ENCODE measurements at regions not wholly inside any gene's neighbourhood (a gene's known extent, or its start where the extent isn't known, plus 50 kb on each side); places are given as distances from the start of the nearest gene placed in this dataset.
"Not testable (repeated sequence)": the region's sequence is repeated elsewhere in the genome, so short reads cannot be mapped to it uniquely, and the experiment has no call there.

- Histone ChIP-seq H3K9ac (ENCODE audit: low read depth, low read length) (no peak overlapping the region), H3K27me3 (ENCODE audit: insufficient read depth, low read length) (no peaks in the 10 kb centered on the region), H3K27ac (ENCODE audit: low read length) (no peak overlapping the region), H3K4me3 (ENCODE audit: low read length) (no peak overlapping the region), H3K4me1 (ENCODE audit: insufficient read depth, low read length) (no peaks in the 10 kb centered on the region), H3K36me3 (ENCODE audit: insufficient read depth, low read depth, low read length) (no peaks in the 10 kb centered on the region), H3K9me3 (ENCODE audit: insufficient read depth, low read depth, low read length) (peaks cover 15% of the 10 kb centered on the region)
These were observed 135.3 kb upstream of the NT5E start for GRCh38 chr6:85314586-85314985.

- Histone ChIP-seq H3K9ac (ENCODE audit: low read depth, low read length) (no peak overlapping the region), H3K4me3 (ENCODE audit: low read length) (no peak overlapping the region), H3K27me3 (ENCODE audit: insufficient read depth, low read length) (no peaks in the 10 kb centered on the region), H3K9me3 (ENCODE audit: insufficient read depth, low read depth, low read length) (no peaks in the 10 kb centered on the region), H3K27ac (ENCODE audit: low read length) (no peak overlapping the region), H3K4me1 (ENCODE audit: insufficient read depth, low read length) (no peaks in the 10 kb centered on the region), H3K36me3 (ENCODE audit: insufficient read depth, low read depth, low read length) (no peaks in the 10 kb centered on the region)
These were observed 149.3 kb upstream of the NT5E start for GRCh38 chr6:85300581-85300980.

GRCh38 chr6:85298553-85298952 is 151.3 kb upstream of the NT5E start:
- no peak overlapping the region for H3K27ac ChIP-seq (ENCODE audit: low read length)
- no peak overlapping the region for H3K9ac ChIP-seq (ENCODE audit: low read depth, low read length)
- H3K36me3 ChIP-seq (ENCODE audit: insufficient read depth, low read depth, low read length) = no peaks in the 10 kb centered on the region
- H3K27me3 ChIP-seq (ENCODE audit: insufficient read depth, low read length) = no peaks in the 10 kb centered on the region
- H3K4me1 ChIP-seq (ENCODE audit: insufficient read depth, low read length) = no peaks in the 10 kb centered on the region
- no peak overlapping the region for H3K4me3 ChIP-seq (ENCODE audit: low read length)
- no peaks in the 10 kb centered on the region for H3K9me3 ChIP-seq (ENCODE audit: insufficient read depth, low read depth, low read length)

- Histone ChIP-seq H3K36me3 (ENCODE audit: insufficient read depth, low read depth, low read length) (no peaks in the 10 kb centered on the region), H3K27ac (ENCODE audit: low read length) (no peak overlapping the region), H3K27me3 (ENCODE audit: insufficient read depth, low read length) (no peaks in the 10 kb centered on the region), H3K4me1 (ENCODE audit: insufficient read depth, low read length) (no peaks in the 10 kb centered on the region), H3K9me3 (ENCODE audit: insufficient read depth, low read depth, low read length) (no peaks in the 10 kb centered on the region), H3K4me3 (ENCODE audit: low read length) (no peak overlapping the region), H3K9ac (ENCODE audit: low read depth, low read length) (no peak overlapping the region)
These were observed 158.6 kb upstream of the NT5E start for GRCh38 chr6:85291326-85291725.

GRCh38 chr6:85287654-85288053 is 162.2 kb upstream of the NT5E start:
- Histone ChIP-seq H3K9ac (ENCODE audit: low read depth, low read length) (no peak overlapping the region), H3K36me3 (ENCODE audit: insufficient read depth, low read depth, low read length) (no peaks in the 10 kb centered on the region), H3K27ac (ENCODE audit: low read length) (no peak overlapping the region), H3K4me1 (ENCODE audit: insufficient read depth, low read length) (no peaks in the 10 kb centered on the region), H3K4me3 (ENCODE audit: low read length) (no peak overlapping the region), H3K9me3 (ENCODE audit: insufficient read depth, low read depth, low read length) (no peaks in the 10 kb centered on the region), H3K27me3 (ENCODE audit: insufficient read depth, low read length) (no peaks in the 10 kb centered on the region)

- H3K4me1 ChIP-seq (ENCODE audit: insufficient read depth, low read length) = no peaks in the 10 kb centered on the region
- H3K4me3 ChIP-seq (ENCODE audit: low read length) = no peak overlapping the region
- H3K9ac ChIP-seq (ENCODE audit: low read depth, low read length) = no peak overlapping the region
- H3K27me3 ChIP-seq (ENCODE audit: insufficient read depth, low read length) = no peaks in the 10 kb centered on the region
- H3K27ac ChIP-seq (ENCODE audit: low read length) = no peak overlapping the region
- no peaks in the 10 kb centered on the region for H3K9me3 ChIP-seq (ENCODE audit: insufficient read depth, low read depth, low read length)
- no peaks in the 10 kb centered on the region for H3K36me3 ChIP-seq (ENCODE audit: insufficient read depth, low read depth, low read length)
These were observed 162.7 kb upstream of the NT5E start for GRCh38 chr6:85287158-85287557.

- not testable (repeated sequence) for H3K4me1 ChIP-seq (ENCODE audit: insufficient read depth, low read length); H3K4me3 ChIP-seq (ENCODE audit: low read length); H3K27me3 ChIP-seq (ENCODE audit: insufficient read depth, low read length); H3K9me3 ChIP-seq (ENCODE audit: insufficient read depth, low read depth, low read length); H3K36me3 ChIP-seq (ENCODE audit: insufficient read depth, low read depth, low read length); H3K27ac ChIP-seq (ENCODE audit: low read length); H3K9ac ChIP-seq (ENCODE audit: low read depth, low read length)
These were observed 163.4 kb upstream of the NT5E start for GRCh38 chr6:85286507-85286906.

- H3K4me1 ChIP-seq (ENCODE audit: insufficient read depth, low read length) = no peaks in the 10 kb centered on the region
- H3K4me3 ChIP-seq (ENCODE audit: low read length) = no peak overlapping the region
- no peak overlapping the region for H3K9ac ChIP-seq (ENCODE audit: low read depth, low read length)
- no peaks in the 10 kb centered on the region for H3K9me3 ChIP-seq (ENCODE audit: insufficient read depth, low read depth, low read length)
- no peak overlapping the region for H3K27ac ChIP-seq (ENCODE audit: low read length)
- H3K36me3 ChIP-seq (ENCODE audit: insufficient read depth, low read depth, low read length) = no peaks in the 10 kb centered on the region
- H3K27me3 ChIP-seq (ENCODE audit: insufficient read depth, low read length) = no peaks in the 10 kb centered on the region
These were observed 163.9 kb upstream of the NT5E start for GRCh38 chr6:85285934-85286333.

GRCh38 chr6:85285114-85285513 is 164.8 kb upstream of the NT5E start:
- no peaks in the 10 kb centered on the region for H3K36me3 ChIP-seq (ENCODE audit: insufficient read depth, low read depth, low read length)
- no peaks in the 10 kb centered on the region for H3K27me3 ChIP-seq (ENCODE audit: insufficient read depth, low read length)

GRCh38 chr6:85283436-85283835 is 166.4 kb upstream of the NT5E start:
- no peaks in the 10 kb centered on the region for H3K4me1 ChIP-seq (ENCODE audit: insufficient read depth, low read length)

More at GRCh38 chr6:85285114-85285513, 164.8 kb upstream of the NT5E start:
- H3K9me3 ChIP-seq (ENCODE audit: insufficient read depth, low read depth, low read length) = no peaks in the 10 kb centered on the region
- H3K4me3 ChIP-seq (ENCODE audit: low read length) = no peak overlapping the region
- no peak overlapping the region for H3K9ac ChIP-seq (ENCODE audit: low read depth, low read length)
- no peak overlapping the region for H3K27ac ChIP-seq (ENCODE audit: low read length)
- H3K4me1 ChIP-seq (ENCODE audit: insufficient read depth, low read length) = no peaks in the 10 kb centered on the region

GRCh38 chr6:85278466-85279035 is 171.3 kb upstream of the NT5E start:
- Histone ChIP-seq H3K36me3 (ENCODE audit: insufficient read depth, low read depth, low read length) (no peaks in the 10 kb centered on the region), H3K9ac (ENCODE audit: low read depth, low read length) (no peak overlapping the region), H3K27me3 (ENCODE audit: insufficient read depth, low read length) (no peaks in the 10 kb centered on the region), H3K4me3 (ENCODE audit: low read length) (no peak overlapping the region), H3K9me3 (ENCODE audit: insufficient read depth, low read depth, low read length) (no peaks in the 10 kb centered on the region; the same call in 1 of the 2 replicates), H3K27ac (ENCODE audit: low read length) (no peak overlapping the region), H3K4me1 (ENCODE audit: insufficient read depth, low read length) (no peaks in the 10 kb centered on the region)

More at GRCh38 chr6:85283436-85283835, 166.4 kb upstream of the NT5E start:
- Histone ChIP-seq H3K27ac (ENCODE audit: low read length) (no peak overlapping the region), H3K9me3 (ENCODE audit: insufficient read depth, low read depth, low read length) (no peaks in the 10 kb centered on the region), H3K36me3 (ENCODE audit: insufficient read depth, low read depth, low read length) (no peaks in the 10 kb centered on the region), H3K27me3 (ENCODE audit: insufficient read depth, low read length) (no peaks in the 10 kb centered on the region), H3K4me3 (ENCODE audit: low read length) (no peak overlapping the region), H3K9ac (ENCODE audit: low read depth, low read length) (no peak overlapping the region)

- H3K36me3 ChIP-seq (ENCODE audit: insufficient read depth, low read depth, low read length); H3K4me1 ChIP-seq (ENCODE audit: insufficient read depth, low read length); H3K9ac ChIP-seq (ENCODE audit: low read depth, low read length); H3K9me3 ChIP-seq (ENCODE audit: insufficient read depth, low read depth, low read length); H3K27me3 ChIP-seq (ENCODE audit: insufficient read depth, low read length); H3K27ac ChIP-seq (ENCODE audit: low read length); H3K4me3 ChIP-seq (ENCODE audit: low read length): not testable (repeated sequence)
These were observed 173.9 kb upstream of the NT5E start for GRCh38 chr6:85276026-85276425.

Measured in iPS-20b (cell line).